Sigmoid colon (tissue), 6 donors: ENCODE measurements at regions not wholly inside any gene's neighbourhood (a gene's known extent, or its start where the extent isn't known, plus 50 kb on each side); places are given as distances from the start of the nearest gene placed in this dataset.

Experiments used
- DNase-seq: peaks from one replicate; pipeline ENCODE4 v3.0.0-alpha.2; 2019
- H3K27ac ChIP-seq, 4 donors: fragments of 200-600 bp; sonication (generic); one replicate each; pipeline ENCODE4 v1.5.1; 2016 to 2019; ENCODE audit warnings: mild to moderate bottlenecking in 1 of 4
- H3K27me3 ChIP-seq, 3 donors: fragments of 200-600 bp; sonication (generic); one replicate each; pipeline ENCODE4 v1.5.1; 2019; ENCODE audit warnings: mild to moderate bottlenecking in 1 of 3
- H3K36me3 ChIP-seq, 4 donors: fragments of 200-600 bp; sonication (generic); one replicate each; pipeline ENCODE4 v1.5.1; 2016 to 2019
- H3K4me1 ChIP-seq, 4 donors: fragments of 200-600 bp; sonication (generic); one replicate each; pipeline ENCODE4 v1.5.1; 2017 to 2019
- H3K4me3 ChIP-seq, 4 donors: fragments of 200-600 bp; sonication (generic); one replicate each; pipeline ENCODE4 v1.5.1; 2017 to 2019; ENCODE audit warnings: mild to moderate bottlenecking in 2 of 4, moderate library complexity in 1 of 4
- H3K9me3 ChIP-seq, 4 donors: fragments of 200-600 bp in 3 of 4; sonication (generic) in 3 of 4; one replicate each; pipeline versions ENCODE4 v1.5.1 to v1.6.1; 2013 to 2019
- EP300 ChIP-seq, 4 donors: sonication (generic); formaldehyde crosslinking; IDR thresholded peaks; one replicate each; pipeline ENCODE4 v1.6.1; 2017; ENCODE audit warnings: antibody characterized with exemption in 4 of 4
- POLR2A ChIP-seq, 2 donors: fragments of 450-650 bp; IDR thresholded peaks; one replicate each; pipeline ENCODE4 v1.6.1; 2016; ENCODE audit warnings: antibody characterized with exemption in 2 of 2, mild to moderate bottlenecking in 2 of 2, moderate library complexity in 2 of 2
- POLR2AphosphoS5 ChIP-seq, 4 donors: sonication (generic); formaldehyde crosslinking; IDR thresholded peaks; one replicate each; pipeline ENCODE4 v1.6.1; 2017; ENCODE audit warnings: antibody characterized with exemption in 4 of 4
- WGBS, 2 donors: extraction: QIAGEN DNeasy Blood & Tissue Kit; methylation state at CpG; one replicate each; pipeline ENCODE4 v1.1.7; 2013; 5-methylcytosine and 5-hydroxymethylcytosine counted together
- intact Hi-C: fragments of 100-400 bp; cut with DNase I; formaldehyde crosslinking; loops from one replicate; pipeline ENCODE4 v1.15.1; 2023
- TF ChIP-seq, protein P1 (sequence below), 4 experiments: fragments of 450-650 bp in 3 of 4; fragments of 200-600 bp in 1 of 4; IDR thresholded peaks; one replicate each; pipeline ENCODE4 v1.5.1; 2016 to 2019; ENCODE audit warnings: antibody characterized with exemption in 4 of 4, mild to moderate bottlenecking in 3 of 4, moderate library complexity in 2 of 4
- donor health status: healthy with polysubstance abuse.
- donor health status: healthy.

DNA sequence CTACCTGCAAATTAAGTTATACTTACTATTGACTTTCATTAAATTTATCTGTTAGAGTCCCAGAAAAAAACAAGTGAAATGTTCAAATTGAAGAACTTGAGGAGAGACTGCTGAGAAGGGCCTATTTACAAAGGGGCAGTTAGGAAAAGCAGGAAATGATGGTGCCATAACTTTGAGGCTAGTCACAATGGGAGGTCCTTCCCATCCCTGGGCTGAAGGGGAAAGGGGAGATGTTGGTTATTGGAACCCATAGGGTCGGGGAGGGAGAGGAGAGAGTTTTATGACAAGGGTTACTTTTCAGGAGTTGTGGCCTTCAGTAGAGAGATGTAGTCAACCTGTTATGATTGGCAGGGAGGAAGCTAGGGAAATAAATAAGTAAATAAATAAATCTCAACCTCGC lies 169.1 kb downstream of the DMRT2 start:
- TF ChIP-seq POLR2AphosphoS5 (IDR thresholded peaks at IDR 0.05) (no peak), EP300 (IDR thresholded peaks at IDR 0.05) (no peak), POLR2A (IDR thresholded peaks at IDR 0.05) (no peak)
- TF ChIP-seq, protein P1, sequence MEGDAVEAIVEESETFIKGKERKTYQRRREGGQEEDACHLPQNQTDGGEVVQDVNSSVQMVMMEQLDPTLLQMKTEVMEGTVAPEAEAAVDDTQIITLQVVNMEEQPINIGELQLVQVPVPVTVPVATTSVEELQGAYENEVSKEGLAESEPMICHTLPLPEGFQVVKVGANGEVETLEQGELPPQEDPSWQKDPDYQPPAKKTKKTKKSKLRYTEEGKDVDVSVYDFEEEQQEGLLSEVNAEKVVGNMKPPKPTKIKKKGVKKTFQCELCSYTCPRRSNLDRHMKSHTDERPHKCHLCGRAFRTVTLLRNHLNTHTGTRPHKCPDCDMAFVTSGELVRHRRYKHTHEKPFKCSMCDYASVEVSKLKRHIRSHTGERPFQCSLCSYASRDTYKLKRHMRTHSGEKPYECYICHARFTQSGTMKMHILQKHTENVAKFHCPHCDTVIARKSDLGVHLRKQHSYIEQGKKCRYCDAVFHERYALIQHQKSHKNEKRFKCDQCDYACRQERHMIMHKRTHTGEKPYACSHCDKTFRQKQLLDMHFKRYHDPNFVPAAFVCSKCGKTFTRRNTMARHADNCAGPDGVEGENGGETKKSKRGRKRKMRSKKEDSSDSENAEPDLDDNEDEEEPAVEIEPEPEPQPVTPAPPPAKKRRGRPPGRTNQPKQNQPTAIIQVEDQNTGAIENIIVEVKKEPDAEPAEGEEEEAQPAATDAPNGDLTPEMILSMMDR (IDR thresholded peaks at IDR 0.05) = no peak
- Histone ChIP-seq H3K27ac (no peak overlapping the region), H3K27me3 (no peaks in the 10 kb centered on the region), H3K4me1 (no peaks in the 10 kb centered on the region), H3K9me3 (no peaks in the 10 kb centered on the region), H3K4me3 (no peak overlapping the region), H3K36me3 (no peaks in the 10 kb centered on the region)
- intact Hi-C loops = no loop called here
- WGBS, 2 donors = 67 to 81% methylated on average over 2 of the region's 2 CpGs
- no peak for DNase-seq

DNA sequence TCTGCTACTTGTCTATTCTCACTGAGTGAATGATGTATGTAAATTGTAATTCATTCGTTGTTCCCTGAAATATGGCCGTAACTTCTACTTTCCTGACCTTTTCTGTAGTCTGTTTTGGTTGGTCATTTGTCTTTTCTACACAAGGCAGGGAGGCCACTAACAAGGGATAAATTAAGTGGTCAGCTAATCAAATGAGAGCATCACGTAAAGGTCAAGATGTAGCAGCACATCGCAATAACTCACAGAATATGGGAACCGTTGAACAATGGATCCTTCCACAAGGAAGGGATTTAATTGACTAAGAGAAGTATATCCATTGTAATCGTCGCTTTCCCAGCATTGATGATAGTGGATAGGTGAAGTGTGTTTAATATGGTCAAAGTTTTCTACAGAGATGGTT lies 171.1 kb downstream of the DMRT2 start:
- Histone ChIP-seq H3K27me3 (no peaks in the 10 kb centered on the region), H3K4me3 (no peak overlapping the region), H3K9me3 (no peaks in the 10 kb centered on the region), H3K4me1 (no peaks in the 10 kb centered on the region), H3K27ac (no peak overlapping the region), H3K36me3 (no peaks in the 10 kb centered on the region)
- intact Hi-C loops = no loop called here
- no peak for DNase-seq
- TF ChIP-seq POLR2AphosphoS5 (IDR thresholded peaks at IDR 0.05) (no peak), EP300 (IDR thresholded peaks at IDR 0.05) (no peak), POLR2A (IDR thresholded peaks at IDR 0.05) (no peak)
- TF ChIP-seq, protein P1 (IDR thresholded peaks at IDR 0.05) = no peak
- WGBS, 2 donors = 91 to 92% methylated on average over 7 of the region's 7 CpGs

DNA sequence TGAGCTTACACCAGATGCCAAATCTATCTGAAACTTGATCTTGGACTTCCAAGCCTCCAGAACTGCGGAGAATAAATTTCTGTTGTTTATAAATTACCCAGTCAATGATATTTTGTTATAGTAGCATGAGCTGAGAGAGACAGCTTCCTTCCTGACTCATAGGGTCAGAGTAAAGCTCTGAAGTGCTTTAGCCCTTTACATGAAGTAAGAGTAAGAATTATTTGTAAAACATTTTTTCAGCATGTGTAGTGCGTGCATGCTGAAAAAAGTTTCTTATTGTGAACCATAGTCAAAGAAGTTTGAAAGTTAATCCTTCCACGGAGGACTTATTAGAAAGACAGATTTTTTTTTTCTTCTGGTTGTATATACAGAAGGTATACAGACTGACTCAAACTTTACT lies 172.4 kb downstream of the DMRT2 start:
- no peak for DNase-seq
- WGBS, 2 donors = 55 to 56% methylated on average over 3 of the region's 3 CpGs
- Histone ChIP-seq H3K27ac (no peak overlapping the region), H3K27me3 (no peaks in the 10 kb centered on the region), H3K9me3 (no peaks in the 10 kb centered on the region), H3K4me1 (no peaks in the 10 kb centered on the region), H3K4me3 (no peak overlapping the region), H3K36me3 (no peaks in the 10 kb centered on the region)
- TF ChIP-seq, protein P1 (IDR thresholded peaks at IDR 0.05) = no peak
- TF ChIP-seq POLR2A (IDR thresholded peaks at IDR 0.05) = no peak
- TF ChIP-seq POLR2AphosphoS5 (IDR thresholded peaks at IDR 0.05) = no peak
- TF ChIP-seq EP300 (IDR thresholded peaks at IDR 0.05) = no peak
- intact Hi-C loops = no loop called here

DNA sequence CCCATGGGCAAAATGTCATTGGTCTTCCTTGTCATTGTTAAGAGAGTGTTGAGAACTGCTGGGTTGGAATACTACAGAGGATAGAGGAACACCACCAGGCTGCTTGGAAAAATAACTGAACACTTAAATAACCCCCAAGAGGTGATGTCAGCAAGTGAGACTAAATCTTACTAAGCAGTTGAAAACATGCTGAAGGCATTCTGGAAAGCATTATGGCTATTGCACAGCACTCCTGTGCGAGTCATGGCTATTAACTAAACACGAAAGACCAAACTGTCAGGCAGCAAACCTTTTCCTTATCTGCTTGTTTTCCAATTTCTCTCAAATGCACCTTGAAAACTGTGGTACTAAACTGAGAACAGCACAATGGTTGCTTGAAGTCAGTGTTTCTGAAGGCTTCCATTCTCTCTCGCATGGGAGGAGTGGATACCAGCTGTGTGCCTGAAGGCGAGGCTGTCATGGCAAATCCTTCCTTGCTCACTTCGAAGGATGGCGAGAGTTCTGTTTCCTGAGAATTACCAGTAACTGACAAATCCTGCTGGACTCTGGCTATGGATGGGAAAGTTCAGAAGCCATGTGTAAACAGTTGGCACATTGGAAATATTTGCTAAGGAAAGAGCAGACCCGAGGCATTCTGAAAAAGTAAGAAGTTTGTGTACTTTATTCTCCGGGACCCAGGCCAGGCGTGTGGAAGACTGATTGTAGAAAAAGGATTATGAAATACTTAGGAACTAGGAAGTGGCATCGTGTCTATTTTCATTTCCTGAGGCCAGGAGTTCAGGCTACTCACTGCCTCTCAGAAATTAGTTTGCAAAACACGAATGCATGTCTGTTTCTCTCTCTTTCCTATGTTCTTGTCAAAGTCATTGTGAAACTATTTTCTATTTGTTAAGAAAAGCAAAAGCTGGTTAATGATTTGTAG lies 182.1 kb downstream of the DMRT2 start:
- Histone ChIP-seq H3K4me3 (peak overlapping the region in 1 of 4 donors; percentile 12), H3K4me1 (peaks cover 0 to 14% (median 10%) of the 10 kb centered on the region in 4 donors), H3K36me3 (no peaks in the 10 kb centered on the region), H3K27ac (peak overlapping the region; percentile 54 to 66 (median 60)), H3K27me3 (no peaks in the 10 kb centered on the region), H3K9me3 (no peaks in the 10 kb centered on the region)
- TF ChIP-seq POLR2AphosphoS5 (IDR thresholded peaks at IDR 0.05) = peak in 3 of 4 donors; percentile 35 to 43 (median 42)
- TF ChIP-seq EP300 (IDR thresholded peaks at IDR 0.05) = peak in 1 of 4 donors; percentile 6
- TF ChIP-seq, protein P1 (IDR thresholded peaks at IDR 0.05) = no peak
- TF ChIP-seq POLR2A (IDR thresholded peaks at IDR 0.05) = no peak
- peak; percentile 86 for DNase-seq
- WGBS, 2 donors = 12 to 37% methylated on average over 11 of the region's 11 CpGs
- intact Hi-C loops = no loop called here
